Retinal pigment epithelial cell (primary cell): ENCODE measurements at regions not wholly inside any gene's neighbourhood (a gene's known extent, or its start where the extent isn't known, plus 50 kb on each side); places are given as distances from the start of the nearest gene placed in this dataset.

ENCODE experiments used
- DNase-seq: peaks from one replicate; pipeline ENCODE4 v3.0.0-alpha.2; 2010; ENCODE audit warnings: low read depth
- H3K4me3 ChIP-seq: 2 replicates; pipeline ENCODE4 v1.5.1; 2011; ENCODE audit warnings: mild to moderate bottlenecking, low read length, control low read depth, moderate library complexity
- CTCF ChIP-seq: conservative IDR thresholded peaks from 2 replicates; pipeline ENCODE4 v1.5.1; 2011; ENCODE audit warnings: low read depth, low read length, control low read depth, inconsistent platforms

- H3K4me3 ChIP-seq = no peak overlapping the region
- no peak for TF ChIP-seq CTCF
- DNase-seq = no peak
Observed at GRCh38 chr10:10044922-10045764, 972.5 kb upstream of the CELF2 start.

GRCh38 chr10:10045765-10046028 is 972.0 kb upstream of the CELF2 start:
- no peak overlapping the region for H3K4me3 ChIP-seq
- DNase-seq = no peak
- no peak for TF ChIP-seq CTCF

- H3K4me3 ChIP-seq = no peak overlapping the region
- TF ChIP-seq CTCF = no peak
- no peak for DNase-seq
Observed at GRCh38 chr10:10047426-10047825, 970.2 kb upstream of the CELF2 start.

GRCh38 chr10:10053051-10053450 is 964.6 kb upstream of the CELF2 start:
- no peak overlapping the region for H3K4me3 ChIP-seq
- no peak for DNase-seq
- no peak for TF ChIP-seq CTCF

- H3K4me3 ChIP-seq = no peak overlapping the region
- TF ChIP-seq CTCF = no peak
- no peak for DNase-seq
Observed at GRCh38 chr10:10054466-10054865, 963.2 kb upstream of the CELF2 start.

GRCh38 chr10:10055656-10056442 is 961.8 kb upstream of the CELF2 start:
- H3K4me3 ChIP-seq = no peak overlapping the region
- no peak for DNase-seq
- TF ChIP-seq CTCF = no peak

GRCh38 chr10:10056961-10057360 is 960.7 kb upstream of the CELF2 start:
- peak; percentile 39 for TF ChIP-seq CTCF
- DNase-seq = no peak
- no peak overlapping the region for H3K4me3 ChIP-seq
